Fibroblast of lung (primary cell): ENCODE measurements at regions not wholly inside any gene's neighbourhood (a gene's known extent, or its start where the extent isn't known, plus 50 kb on each side); places are given as distances from the start of the nearest gene placed in this dataset.

Experiments used
- CTCF ChIP-seq, 2 donors: IDR thresholded peaks in 1 of 2; conservative IDR thresholded peaks in 1 of 2; 1 replicate in 1 of 2; 2 replicates in 1 of 2; pipeline ENCODE4 v1.5.1; 2011 to 2012; ENCODE audit warnings: low read length in 2 of 2, control low read depth in 1 of 2, inconsistent platforms in 1 of 2, low read depth in 1 of 2, mild to moderate bottlenecking in 1 of 2
- EZH2 ChIP-seq: IDR thresholded peaks from 2 replicates; pipeline ENCODE4 v1.5.1; 2012; ENCODE audit warnings: low read length, control low read depth, mild to moderate bottlenecking; ENCODE audit errors: missing control alignments

GRCh38 chr6:10266462-10266861 is 148.4 kb downstream of the TFAP2A start:
- TF ChIP-seq CTCF (conservative IDR thresholded peaks at IDR 0.05 in 1 of 2, IDR thresholded peaks at IDR 0.05 in 1 of 2; ENCODE audit: low read depth in 1 of 2, low read length in 2 of 2) (no peak), EZH2 (no peak)
